ENCODE measurements at regions not wholly inside any gene's neighbourhood (a gene's known extent, or its start where the extent isn't known, plus 50 kb on each side); places are given as distances from the start of the nearest gene placed in this dataset.

DNA sequence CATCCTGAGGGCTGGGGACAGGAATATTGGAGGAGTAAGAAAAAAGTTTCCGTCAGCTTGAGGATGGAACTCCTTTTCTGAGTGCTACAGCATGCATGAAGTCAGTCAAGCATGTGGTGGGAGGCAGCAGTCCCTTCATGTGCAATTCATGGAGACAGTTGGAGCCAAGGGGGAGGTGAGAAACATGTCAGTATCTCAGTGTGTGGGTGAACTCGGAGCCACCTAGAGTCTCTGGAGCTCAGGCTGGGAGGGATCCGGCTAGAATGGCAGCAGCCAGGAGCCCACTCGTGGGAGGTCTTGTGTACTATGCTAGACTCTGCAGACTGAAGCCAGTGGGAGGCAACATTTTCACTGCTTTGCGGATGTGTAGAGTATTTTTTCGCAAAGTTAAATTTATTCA is 60.3 kb downstream of the AVPR1A start:
- H3K4me1 ChIP-seq = no peaks in the 10 kb centered on the region
- no peaks in the 10 kb centered on the region for H3K36me3 ChIP-seq
- ATAC-seq (ENCODE audit: low FRiP score in 2 of 2) = no peak
- WGBS, 2 donors = 76 to 85% methylated on average over 6 of the region's 6 CpGs
- no peaks in the 10 kb centered on the region for H3K27me3 ChIP-seq
- TF ChIP-seq EP300 (IDR thresholded peaks at IDR 0.05) = no peak
- no peak for TF ChIP-seq POLR2A (IDR thresholded peaks at IDR 0.05)
- no peak for TF ChIP-seq POLR2AphosphoS5 (IDR thresholded peaks at IDR 0.05)
- TF ChIP-seq, protein P1, sequence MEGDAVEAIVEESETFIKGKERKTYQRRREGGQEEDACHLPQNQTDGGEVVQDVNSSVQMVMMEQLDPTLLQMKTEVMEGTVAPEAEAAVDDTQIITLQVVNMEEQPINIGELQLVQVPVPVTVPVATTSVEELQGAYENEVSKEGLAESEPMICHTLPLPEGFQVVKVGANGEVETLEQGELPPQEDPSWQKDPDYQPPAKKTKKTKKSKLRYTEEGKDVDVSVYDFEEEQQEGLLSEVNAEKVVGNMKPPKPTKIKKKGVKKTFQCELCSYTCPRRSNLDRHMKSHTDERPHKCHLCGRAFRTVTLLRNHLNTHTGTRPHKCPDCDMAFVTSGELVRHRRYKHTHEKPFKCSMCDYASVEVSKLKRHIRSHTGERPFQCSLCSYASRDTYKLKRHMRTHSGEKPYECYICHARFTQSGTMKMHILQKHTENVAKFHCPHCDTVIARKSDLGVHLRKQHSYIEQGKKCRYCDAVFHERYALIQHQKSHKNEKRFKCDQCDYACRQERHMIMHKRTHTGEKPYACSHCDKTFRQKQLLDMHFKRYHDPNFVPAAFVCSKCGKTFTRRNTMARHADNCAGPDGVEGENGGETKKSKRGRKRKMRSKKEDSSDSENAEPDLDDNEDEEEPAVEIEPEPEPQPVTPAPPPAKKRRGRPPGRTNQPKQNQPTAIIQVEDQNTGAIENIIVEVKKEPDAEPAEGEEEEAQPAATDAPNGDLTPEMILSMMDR (IDR thresholded peaks at IDR 0.05) = no peak
- no peak for DNase-seq
- no peak overlapping the region for H3K4me3 ChIP-seq
- no peaks in the 10 kb centered on the region for H3K9me3 ChIP-seq
- H3K27ac ChIP-seq = no peak overlapping the region

DNA sequence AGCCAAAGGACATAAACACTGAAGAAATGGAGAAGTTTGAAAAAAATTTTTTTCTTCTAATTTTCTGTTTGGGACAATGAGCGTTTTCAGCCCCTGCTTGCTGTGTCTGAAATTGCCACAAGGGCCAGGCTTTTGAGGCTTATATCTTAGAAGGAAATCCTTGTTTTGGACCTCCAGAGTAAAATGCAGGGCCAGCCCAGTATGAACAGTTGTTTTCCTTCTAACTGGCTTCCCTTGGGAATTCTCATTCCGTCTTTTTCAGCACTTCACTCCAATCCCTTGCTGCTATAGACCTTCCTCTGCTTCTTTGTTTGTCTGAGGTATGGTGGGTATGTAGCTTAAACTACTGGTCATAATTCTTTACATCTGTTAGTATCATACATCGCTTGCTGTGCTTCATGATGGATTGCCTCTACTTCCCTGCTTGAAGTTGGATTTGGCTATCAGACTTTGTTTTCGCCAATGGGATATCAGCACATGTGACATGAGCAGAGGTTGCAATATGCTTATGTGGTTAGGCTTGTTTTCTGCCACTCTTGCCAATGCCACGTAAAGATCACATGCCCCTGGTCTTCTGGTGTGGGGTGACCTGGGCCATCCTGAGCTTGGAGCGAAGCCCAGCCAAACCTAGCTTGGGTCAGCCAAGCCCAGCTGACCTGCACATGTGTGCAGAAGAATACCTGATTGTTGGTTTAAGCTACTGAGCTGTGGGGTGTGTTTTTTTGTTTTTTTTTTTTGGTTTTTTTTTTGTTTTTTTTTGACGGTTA is 64.7 kb downstream of the AVPR1A start:
- Histone ChIP-seq H3K36me3 (no peaks in the 10 kb centered on the region), H3K27me3 (no peaks in the 10 kb centered on the region), H3K4me1 (no peaks in the 10 kb centered on the region), H3K4me3 (no peak overlapping the region), H3K27ac (no peak overlapping the region), H3K9me3 (no peaks in the 10 kb centered on the region)
- DNase-seq = peak in 1 of 2 donors; percentile 0
- TF ChIP-seq POLR2A (IDR thresholded peaks at IDR 0.05) = no peak
- TF ChIP-seq POLR2AphosphoS5 (IDR thresholded peaks at IDR 0.05) = no peak
- no peak for TF ChIP-seq EP300 (IDR thresholded peaks at IDR 0.05)
- TF ChIP-seq, protein P1 (IDR thresholded peaks at IDR 0.05) = no peak
- WGBS, 2 donors = 87% methylated on average over 7 of the region's 7 CpGs
- no peak for ATAC-seq (ENCODE audit: low FRiP score in 2 of 2)

DNA sequence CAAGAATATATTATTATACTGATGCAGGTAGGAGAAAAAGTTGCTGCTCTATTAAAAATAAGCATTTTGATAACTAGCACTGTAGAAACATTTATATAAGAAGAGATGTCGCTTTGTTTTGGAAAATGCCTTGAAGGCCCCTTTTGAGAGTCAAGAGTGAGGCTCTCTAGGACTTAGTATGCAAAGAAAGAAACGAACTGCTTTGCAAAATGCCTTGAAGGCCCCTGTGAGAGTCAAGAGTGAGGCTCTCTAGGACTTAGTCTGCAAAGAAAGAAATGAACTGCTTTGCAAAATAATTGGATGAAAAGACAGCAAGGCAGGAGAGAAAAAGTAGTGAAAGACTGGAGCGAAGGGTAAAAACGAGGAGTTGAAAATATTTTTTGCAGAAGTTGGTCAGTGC is 65.9 kb downstream of the AVPR1A start:
- TF ChIP-seq, protein P1 (IDR thresholded peaks at IDR 0.05) = no peak
- no peak for TF ChIP-seq POLR2A (IDR thresholded peaks at IDR 0.05)
- TF ChIP-seq EP300 (IDR thresholded peaks at IDR 0.05) = no peak
- no peak for TF ChIP-seq POLR2AphosphoS5 (IDR thresholded peaks at IDR 0.05)
- Histone ChIP-seq H3K9me3 (no peaks in the 10 kb centered on the region), H3K27me3 (no peaks in the 10 kb centered on the region), H3K4me1 (no peaks in the 10 kb centered on the region), H3K4me3 (no peak overlapping the region), H3K36me3 (no peaks in the 10 kb centered on the region), H3K27ac (no peak overlapping the region)
- no peak for DNase-seq
- 81 to 83% methylated on average over 4 of the region's 4 CpGs for WGBS, 2 donors
- ATAC-seq (ENCODE audit: low FRiP score in 2 of 2) = no peak

DNA sequence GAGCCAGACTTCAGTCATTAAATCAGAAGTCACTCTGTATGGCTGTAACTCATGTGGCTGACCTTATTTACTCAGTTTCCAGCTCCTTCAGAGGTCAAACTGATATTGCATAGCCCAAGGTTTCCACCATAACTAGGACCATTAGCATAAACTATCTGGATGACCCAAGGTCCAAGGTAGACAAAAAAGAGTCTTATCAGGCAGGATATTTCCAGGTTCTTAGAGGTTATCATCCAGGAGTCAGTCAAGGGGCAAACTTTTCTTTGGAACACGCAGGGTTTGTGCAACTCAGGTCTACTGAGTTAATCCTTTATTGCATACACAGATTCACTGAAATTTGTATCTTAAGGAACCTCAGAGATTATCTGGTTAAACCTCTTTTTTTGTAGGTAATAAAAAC is 66.5 kb downstream of the AVPR1A start:
- Histone ChIP-seq H3K4me1 (no peaks in the 10 kb centered on the region), H3K27ac (no peak overlapping the region), H3K4me3 (no peak overlapping the region), H3K27me3 (no peaks in the 10 kb centered on the region), H3K36me3 (no peaks in the 10 kb centered on the region), H3K9me3 (no peaks in the 10 kb centered on the region)
- DNase-seq (no peak), ATAC-seq (ENCODE audit: low FRiP score in 2 of 2) (no peak)
- TF ChIP-seq EP300 (IDR thresholded peaks at IDR 0.05) = no peak
- 80 to 100% methylated on average over 1 of the region's 1 CpG for WGBS, 2 donors

DNA sequence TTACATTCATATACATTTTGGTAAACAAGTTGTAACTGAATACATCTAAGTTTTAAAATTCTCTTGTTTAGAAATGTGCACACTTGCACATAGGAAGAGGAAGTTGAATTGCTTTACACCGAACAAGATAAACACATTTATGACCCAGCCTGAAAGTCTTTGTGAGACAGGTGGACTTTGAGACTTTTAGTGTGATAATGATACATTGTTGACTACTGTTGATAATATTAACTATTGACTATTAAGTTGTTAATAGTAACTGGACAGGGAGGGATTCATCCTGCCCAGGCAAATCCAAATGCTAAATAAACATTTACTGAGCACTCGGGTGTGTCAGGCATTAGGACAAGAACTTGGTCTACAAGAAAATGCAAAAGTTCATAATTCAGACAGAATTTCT is 68.0 kb downstream of the AVPR1A start:
- WGBS, 2 donors = 51 to 52% methylated on average over 2 of the region's 2 CpGs
- ATAC-seq (ENCODE audit: low FRiP score in 2 of 2) = no peak
- Histone ChIP-seq H3K27ac (no peak overlapping the region), H3K36me3 (no peaks in the 10 kb centered on the region), H3K9me3 (no peaks in the 10 kb centered on the region), H3K4me3 (no peak overlapping the region), H3K27me3 (no peaks in the 10 kb centered on the region), H3K4me1 (no peaks in the 10 kb centered on the region)
- no peak for TF ChIP-seq EP300 (IDR thresholded peaks at IDR 0.05)
- TF ChIP-seq, protein P1 (IDR thresholded peaks at IDR 0.05) = no peak
- TF ChIP-seq POLR2A (IDR thresholded peaks at IDR 0.05) = no peak
- no peak for TF ChIP-seq POLR2AphosphoS5 (IDR thresholded peaks at IDR 0.05)
- DNase-seq = no peak

Measured in upper lobe of left lung (tissue), 6 donors.